22Rv1 (cell line): ENCODE measurements at regions not wholly inside any gene's neighbourhood (a gene's known extent, or its start where the extent isn't known, plus 50 kb on each side); places are given as distances from the start of the nearest gene placed in this dataset.

Experiments
- CTCF ChIP-seq: fragments of 450-650 bp; IDR thresholded peaks from 2 replicates; pipeline ENCODE4 v1.5.1; 2017; ENCODE audit warnings: mild to moderate bottlenecking
- ZFX ChIP-seq: fragments of 450-650 bp; IDR thresholded peaks from 2 replicates; pipeline ENCODE4 v1.6.1; 2017; ENCODE audit warnings: antibody characterized with exemption, borderline replicate concordance

DNA sequence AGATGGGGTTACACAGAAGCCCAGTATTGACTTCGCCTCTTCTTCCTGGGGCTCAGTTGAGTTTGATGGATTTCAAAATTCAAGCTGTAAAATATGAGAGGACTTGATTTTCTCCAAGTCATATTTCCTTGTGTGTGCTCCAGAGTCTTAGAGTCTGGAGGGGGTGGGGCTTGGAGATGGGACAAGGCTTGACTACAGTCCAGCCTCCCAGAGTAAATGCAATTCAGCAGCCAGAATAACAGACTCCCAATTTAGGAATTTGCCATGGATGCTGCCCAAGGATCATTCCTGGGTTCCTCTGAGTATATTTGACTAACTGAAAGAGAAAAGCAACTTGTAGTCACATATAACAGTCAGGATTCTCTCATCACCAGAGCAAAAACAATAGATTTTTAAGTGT lies 53.7 kb upstream of the RBPJ start:
- no peak for TF ChIP-seq CTCF
- TF ChIP-seq ZFX, result no peak
